HG03457 (cell line): ENCODE measurements at regions not wholly inside any gene's neighbourhood (a gene's known extent, or its start where the extent isn't known, plus 50 kb on each side); places are given as distances from the start of the nearest gene placed in this dataset.

Source experiments
- ATAC-seq: cut with Tn5 transposase; IDR thresholded peaks from one replicate; pipeline ENCODE4 v1.9.1; 2021; ENCODE audit warnings: moderate number of reproducible peaks; ENCODE audit not compliant: unreplicated experiment

DNA sequence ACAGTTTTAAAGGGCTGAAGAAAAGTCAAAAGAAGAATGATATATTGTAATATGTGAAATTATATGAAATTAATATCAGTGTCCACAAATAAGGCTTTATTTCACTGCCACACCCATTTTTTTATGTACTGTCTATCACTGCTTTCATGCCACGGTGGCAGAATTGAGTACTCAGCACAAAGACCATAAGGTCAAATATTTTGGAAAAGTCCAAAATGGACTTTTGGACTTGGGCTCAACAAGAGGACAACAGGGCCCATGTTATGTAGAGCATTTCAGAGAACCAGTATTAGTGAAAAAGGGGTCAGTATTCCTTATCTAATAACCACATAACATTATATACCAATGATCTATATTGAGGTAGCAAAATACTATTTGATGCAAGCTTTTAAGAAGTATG lies 427.2 kb downstream of the EPHA4 start:
- no peak for ATAC-seq

- ATAC-seq = no peak
Measured at GRCh38 chr2:221145396-221145795, 426.7 kb downstream of the EPHA4 start.

DNA sequence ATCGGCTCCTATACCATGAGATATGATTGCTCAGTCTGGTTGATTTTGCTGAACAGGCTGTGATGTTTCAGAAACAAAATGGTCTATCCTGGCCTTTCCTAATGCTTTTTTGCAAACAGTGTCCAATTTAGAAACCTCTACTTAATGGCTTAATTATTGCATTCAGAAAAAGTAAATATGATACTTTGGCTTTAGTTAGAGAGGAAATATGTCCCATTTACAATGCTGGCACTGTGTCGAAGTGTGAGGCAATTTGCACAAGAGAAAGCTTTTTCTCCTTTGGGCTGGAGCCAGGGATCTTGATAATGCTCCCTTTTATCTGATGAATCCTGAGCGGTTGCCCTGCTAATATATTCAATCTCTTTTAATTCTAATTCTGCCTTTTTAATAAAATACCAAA lies 418.9 kb downstream of the EPHA4 start:
- no peak for ATAC-seq

GRCh38 chr2:221154176-221154575 lies 417.9 kb downstream of the EPHA4 start:
- ATAC-seq = no peak

DNA sequence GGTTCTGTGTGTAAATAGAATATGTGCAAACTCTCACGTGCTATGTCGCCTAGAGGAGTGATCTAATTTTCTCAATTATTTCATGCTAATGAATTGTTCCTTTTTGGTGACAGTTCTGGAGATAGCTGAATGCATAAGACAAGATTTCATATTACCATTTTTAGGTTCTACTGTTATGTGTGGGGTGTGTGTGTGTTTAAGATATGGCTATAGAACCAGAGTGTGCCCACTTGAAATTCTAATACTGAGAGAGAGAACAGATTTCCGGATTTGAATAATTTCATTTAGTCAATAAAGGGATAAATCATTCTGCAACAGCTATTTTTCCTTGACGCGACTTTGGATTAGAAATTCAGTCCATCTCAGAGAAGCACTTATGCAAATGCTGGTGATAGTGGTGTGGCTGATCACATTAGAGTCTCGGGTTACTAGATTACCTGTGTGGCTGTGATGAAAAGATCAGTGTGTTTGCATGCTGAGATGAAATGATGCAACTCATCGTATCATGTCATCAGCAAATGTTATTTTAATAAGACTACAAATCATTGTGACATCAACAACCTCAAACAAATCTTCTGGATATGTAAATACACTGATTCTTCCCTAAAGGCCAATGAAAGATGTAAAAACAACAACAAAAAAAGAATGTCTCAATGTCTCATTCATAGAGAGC lies 415.9 kb downstream of the EPHA4 start:
- ATAC-seq = no peak

- no peak for ATAC-seq
Measured at GRCh38 chr2:221161186-221161585, 410.9 kb downstream of the EPHA4 start.

DNA sequence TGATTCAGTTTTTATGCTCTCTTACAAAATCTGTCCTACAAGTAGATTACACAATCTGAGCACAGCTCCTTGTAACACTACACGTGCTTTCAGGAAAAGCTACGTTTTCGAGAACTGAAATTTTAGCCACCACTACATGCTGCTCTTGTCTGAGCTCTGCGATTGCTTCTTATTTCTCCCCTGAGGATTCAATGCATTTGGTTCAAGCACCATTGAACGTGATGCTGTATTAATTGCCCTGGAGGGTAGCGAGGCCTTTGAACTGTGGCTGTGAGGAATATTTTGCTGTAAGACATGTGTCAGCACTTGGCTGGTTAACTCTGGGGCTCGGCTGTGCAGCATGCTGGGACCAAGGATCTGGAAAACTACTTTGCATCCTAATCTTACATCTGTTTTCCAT lies 405.8 kb downstream of the EPHA4 start:
- no peak for ATAC-seq

DNA sequence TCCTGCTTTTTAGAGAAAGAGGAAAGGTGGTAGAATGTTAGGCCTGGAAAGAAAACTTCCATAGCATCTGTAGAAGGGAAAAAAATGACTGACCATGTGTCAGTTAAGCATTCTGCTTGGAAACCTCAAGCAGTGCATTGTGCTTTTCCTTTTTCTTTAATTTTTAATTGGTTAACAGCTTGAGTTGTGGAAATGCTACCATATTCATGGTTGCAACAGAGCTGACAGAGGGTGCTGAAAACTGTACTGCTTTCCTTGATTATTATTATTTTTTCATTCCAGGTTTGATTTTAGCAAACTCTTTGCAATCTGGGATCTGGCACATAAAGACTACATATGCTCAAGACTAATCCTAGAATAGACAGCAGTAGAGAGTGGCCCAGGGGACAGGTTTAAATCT lies 404.5 kb downstream of the EPHA4 start:
- ATAC-seq = no peak

- ATAC-seq = no peak
Measured at GRCh38 chr2:221169724-221170123, 402.4 kb downstream of the EPHA4 start.

DNA sequence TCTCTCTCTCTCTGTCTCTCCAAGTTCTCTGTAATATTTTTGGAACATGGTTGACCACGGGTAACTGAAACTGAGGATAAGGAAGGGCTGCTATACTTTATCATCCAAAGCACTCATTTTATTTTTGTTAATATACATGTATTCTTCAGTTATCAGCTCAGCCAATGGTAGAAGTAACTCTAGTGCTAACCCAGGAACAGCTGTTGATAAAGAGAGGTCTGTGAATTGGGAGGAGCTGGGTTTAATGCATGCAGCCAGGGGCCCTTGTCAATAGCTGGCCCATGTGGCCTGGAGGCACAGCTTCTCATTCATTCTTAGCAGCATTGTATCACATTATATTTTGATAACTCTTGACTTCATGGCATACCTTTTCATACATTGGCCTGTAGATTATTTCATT lies 401.6 kb downstream of the EPHA4 start:
- ATAC-seq = no peak

- ATAC-seq = no peak
Measured at GRCh38 chr2:221176667-221177066, 395.4 kb downstream of the EPHA4 start.

- ATAC-seq = no peak
Measured at GRCh38 chr2:221178139-221178538, 394.0 kb downstream of the EPHA4 start.

DNA sequence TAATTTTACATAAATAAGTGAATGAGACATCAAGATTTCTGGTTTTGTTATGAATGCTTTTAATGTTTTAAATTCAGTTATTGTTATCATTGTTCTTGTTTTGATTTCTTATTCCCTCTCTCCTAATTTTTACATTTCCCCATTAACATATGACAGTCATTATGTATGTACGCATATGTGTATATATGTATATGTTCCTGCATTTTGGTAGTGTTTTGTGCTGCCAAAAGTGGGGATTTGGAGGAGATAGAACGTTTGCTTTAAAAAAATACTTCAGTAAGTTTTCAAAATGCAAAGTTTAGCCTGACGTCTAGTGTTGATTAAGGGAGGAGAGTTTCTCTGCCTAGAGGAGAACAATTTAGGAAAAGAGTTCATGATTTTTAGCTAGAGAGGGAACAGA lies 385.2 kb downstream of the EPHA4 start:
- ATAC-seq = no peak

GRCh38 chr2:221189431-221190067 lies 382.6 kb downstream of the EPHA4 start:
- no peak for ATAC-seq

GRCh38 chr2:221195829-221196228 lies 376.3 kb downstream of the EPHA4 start:
- ATAC-seq = no peak

DNA sequence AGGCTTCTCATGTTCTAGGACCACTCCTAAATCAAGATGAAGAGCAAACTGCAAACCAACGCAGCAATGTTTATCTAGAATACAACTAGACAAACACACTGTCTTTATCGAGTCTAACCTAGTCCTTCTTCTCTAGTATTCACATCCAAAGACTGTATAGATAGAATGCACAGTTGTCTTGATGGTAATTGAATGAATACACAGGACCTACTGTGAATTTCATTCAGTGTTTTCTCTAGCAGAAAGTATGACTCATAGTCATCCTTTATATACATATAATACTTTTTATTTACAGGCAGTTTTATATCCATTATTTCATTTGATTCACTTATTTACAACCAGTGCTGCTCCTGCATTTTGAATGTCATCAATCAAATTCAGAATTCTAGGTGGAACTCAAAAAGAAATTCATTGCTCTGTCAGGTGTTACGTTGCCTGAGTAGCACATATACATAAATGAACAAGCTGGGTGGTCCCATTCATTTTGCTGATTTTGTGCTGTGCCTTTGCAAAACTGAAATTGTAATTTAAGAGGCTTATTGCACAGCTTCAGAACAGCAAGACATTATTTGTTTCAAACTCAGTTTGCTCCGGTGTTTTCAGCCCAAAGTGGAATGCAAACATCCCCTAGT lies 374.8 kb downstream of the EPHA4 start:
- ATAC-seq = no peak

DNA sequence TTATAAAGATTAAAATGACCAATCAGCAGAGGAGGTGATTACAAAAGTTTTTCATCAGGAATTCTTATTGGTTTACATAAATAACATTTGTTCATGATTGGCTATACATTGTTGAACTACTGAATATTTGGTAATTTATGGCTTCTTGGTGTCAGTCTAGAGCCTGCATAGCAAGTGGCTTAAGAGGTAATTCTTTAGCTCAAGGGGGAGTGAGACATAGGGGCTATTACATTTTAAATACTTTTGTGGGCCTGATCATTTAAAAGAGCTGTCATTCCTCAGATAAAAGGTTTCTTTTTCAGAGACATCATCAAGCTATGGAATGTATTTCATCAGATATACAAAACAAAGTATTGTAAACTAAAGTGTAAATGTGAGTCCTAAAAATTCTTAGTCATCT lies 373.8 kb downstream of the EPHA4 start:
- ATAC-seq = no peak

GRCh38 chr2:221200184-221200839 lies 371.8 kb downstream of the EPHA4 start:
- ATAC-seq = no peak

DNA sequence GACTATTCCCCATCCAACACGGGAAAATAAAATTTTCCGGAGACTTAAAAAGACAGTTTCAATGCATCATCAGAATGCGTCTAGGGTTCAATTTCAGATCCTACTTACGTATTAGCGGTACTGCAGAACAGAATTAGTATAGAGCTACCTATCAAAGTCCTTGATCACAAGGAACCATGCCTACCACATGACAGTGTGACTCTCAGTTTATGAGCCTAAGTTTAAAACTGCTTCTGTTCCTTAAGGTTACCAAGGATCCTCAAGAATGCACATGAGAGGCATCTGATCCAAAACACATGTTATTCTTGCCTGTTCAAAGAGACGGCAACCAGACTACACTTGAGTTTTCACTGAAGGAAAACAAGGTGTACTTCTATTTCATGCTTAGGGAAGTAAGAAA lies 369.7 kb downstream of the EPHA4 start:
- ATAC-seq = no peak

- ATAC-seq = peak; percentile 92
Measured at GRCh38 chr2:221203125-221203524, 369.0 kb downstream of the EPHA4 start.

DNA sequence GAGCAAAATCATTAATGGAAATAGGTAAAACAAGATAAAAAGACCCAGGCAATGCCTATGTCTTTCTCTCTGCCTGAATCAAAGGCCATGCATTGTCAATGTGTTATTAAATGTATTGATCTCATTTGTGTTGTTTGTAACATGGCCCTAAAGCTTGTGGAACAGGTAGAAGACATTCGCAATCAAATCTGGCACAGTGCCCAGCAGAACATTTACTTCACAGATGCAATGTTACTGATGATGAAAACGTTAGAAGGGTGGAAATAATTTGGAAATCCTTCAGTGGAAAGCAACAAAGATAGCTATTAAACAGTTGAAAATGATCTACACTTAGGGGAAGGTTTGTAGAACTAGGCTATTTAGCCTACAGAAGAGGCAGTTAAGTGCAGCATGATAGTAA lies 368.2 kb downstream of the EPHA4 start:
- ATAC-seq = no peak

DNA sequence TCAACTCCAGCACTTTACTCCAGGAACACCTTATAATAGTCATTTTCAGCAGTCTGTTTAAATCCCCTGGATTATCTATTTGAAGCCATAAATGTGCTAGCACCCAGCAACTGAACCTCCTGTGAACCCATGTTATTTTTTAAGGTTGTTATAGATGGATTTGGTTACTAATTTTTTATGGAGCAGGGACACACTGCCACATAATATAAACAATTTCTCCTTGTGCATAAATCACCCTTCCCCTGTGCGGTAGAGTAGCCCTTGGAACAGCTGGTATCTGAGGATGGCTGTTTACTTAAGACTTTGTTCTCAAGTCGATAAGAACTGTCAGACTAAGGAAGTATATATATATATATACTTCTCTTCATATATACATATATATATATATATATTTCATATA lies 367.4 kb downstream of the EPHA4 start:
- ATAC-seq = no peak
